Smooth muscle cell of the brain vasculature (primary cell): ENCODE measurements at regions not wholly inside any gene's neighbourhood (a gene's known extent, or its start where the extent isn't known, plus 50 kb on each side); places are given as distances from the start of the nearest gene placed in this dataset.

ENCODE experiments used
- DNase-seq: peaks from one replicate; pipeline ENCODE4 v3.0.0-alpha.2; 2012; ENCODE audit warnings: low read depth, low spot score

DNA sequence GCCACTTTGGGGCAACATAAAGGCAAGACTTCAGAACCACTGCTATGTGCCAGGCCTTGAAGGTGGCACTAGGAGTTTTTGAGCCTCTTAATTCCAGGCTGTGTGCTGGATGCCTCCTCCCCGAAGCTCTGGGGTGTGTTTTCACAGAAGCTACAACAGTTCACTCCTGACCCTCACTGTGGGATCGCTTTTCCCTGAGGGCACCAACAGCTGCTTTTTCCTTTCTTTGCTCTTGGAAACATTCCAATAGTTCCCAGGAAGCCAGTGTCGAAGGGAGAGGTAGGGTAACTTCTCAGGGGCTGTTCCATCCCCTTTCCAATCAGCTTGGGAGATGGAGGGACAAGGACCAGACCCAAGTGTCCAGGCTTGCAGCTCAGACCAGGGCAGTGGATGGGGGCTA, 153.4 kb downstream of the C1orf94 start:
- DNase-seq, result no peak

DNA sequence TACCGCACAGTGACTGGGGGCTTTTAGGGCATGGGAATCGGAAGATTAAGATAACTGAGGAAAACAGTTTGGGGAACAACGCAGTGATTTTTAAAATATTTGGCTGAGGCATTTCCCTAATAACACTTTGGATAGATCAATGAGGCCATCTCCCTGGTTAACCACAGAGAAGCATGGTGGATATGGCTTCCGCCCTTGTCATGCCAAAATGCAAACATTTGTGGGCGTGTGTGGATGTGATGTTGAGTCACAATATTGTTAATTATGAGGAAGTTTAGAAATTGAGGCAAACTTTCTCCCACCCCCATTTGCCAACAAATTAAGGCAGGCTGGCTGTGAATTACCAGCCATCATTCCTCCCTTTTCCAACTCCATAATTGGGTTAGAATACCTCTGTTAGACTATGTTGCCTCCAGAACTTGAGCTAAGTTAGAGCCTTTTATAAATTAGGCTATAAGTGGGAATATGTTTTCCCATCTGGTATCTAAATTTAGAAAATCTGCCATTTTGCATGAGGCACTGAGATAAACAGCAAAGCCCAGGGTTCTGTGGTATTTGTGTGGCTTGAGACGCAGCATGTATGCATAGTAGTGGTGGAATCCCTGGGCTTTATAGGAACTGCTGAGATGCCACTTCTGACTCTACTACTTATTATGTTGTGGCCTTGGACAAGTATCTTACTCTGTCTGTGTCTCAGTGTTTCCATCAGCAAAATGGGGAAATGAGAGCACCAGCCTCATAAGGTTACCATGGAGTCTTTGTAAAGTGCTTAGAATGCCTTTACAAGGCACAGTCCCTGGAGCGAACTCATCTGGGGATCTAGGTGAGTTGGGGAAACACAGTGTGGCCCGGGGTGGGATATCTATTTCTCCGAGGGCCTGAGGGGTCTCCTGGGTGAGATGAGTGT, 154.6 kb downstream of the C1orf94 start:
- DNase-seq, result no peak

DNA sequence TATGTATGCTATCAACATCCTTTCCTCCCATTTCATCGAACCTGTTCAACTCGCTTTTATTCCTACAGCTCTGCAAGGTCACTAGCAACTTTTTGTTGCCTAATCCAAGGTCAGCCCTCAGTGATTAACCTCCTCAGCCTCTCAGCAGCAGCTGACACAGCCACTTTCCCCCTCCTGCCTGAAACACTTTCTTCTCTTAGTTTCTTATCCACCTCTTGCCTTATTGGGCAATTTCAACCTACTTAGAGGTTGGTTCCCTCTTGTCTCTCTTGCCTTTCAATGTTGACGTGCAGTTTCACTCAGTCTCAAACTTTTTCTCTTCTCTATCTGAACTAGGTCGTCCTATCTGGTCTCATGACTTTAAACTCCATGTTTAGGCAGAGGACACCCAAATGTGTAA, 156.3 kb downstream of the C1orf94 start:
- no peak for DNase-seq

DNA sequence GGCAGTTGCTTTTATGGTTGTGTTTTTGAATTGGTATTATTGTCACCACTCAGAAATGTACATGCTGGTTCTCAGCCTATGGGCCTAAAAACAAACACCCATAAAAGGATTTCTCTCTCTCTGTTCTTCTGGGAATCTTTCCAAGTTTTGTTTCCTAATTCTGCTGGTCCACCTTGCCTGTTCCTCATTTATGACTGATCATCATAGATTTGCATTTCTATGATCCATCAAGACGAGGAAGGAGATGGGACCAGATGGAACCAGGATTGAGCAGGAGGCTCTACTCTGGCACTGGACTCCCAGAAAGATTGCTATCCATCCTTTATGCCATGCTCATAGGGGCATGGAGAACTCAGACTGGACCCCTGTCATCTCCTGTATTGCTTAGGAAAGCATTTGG, 162.2 kb downstream of the C1orf94 start:
- DNase-seq, result no peak

DNA sequence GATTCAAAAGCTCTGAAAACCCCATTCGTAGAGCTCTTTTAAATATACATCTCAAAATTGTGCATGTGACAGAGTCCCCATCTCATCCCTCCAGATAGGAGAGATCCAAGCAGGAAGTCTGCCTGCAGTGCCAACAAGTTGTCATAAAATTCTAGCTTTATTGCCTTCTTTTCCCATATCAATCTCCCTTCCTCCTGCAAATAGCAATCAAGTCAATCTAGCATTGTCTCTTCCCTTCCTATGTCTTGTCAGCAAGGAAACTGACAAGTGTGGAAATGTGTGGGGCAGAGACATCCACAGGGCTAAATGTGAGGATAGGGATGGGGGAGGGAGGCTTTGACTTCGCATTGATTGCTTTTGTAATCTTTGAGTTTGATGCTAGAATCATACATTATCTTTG, 165.2 kb downstream of the C1orf94 start:
- DNase-seq, result no peak

DNA sequence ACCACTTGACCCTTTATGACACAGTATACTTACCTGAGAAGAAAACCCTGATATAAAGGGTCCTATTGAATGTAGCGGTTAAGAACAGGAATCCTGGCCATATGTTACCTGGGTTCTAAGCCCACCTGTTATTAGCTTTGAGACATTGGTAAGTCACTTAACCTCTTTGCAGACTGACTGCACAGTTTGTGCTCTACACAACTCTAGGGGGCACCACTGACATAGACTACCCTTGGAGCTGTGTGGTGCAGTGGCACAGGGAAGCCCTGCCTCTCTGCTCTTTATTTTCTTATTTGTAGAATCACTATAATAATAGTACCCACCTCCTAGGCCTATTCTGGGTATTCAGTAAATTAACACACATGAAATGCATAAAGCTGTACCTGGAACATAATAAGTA, 165.6 kb downstream of the C1orf94 start:
- no peak for DNase-seq

DNA sequence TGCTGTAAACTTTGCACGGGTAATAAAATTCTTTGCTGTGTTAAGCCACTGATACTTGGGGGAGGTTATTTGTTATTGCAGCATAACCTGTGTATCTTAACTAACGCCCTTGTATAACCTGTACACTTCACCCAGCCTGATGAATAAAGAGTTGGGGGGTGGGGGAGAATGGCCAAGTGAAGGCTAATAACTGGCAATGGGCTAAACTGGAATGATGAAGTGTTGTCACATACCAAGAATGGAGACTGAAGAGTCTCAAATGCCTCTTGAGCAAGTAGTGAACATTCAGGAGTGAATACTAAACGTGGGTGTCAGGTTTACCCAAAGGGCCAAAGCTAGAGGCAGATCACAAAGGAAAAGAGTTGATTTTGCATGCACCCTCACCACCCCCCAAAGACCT, 169.4 kb downstream of the C1orf94 start:
- DNase-seq, result no peak

DNA sequence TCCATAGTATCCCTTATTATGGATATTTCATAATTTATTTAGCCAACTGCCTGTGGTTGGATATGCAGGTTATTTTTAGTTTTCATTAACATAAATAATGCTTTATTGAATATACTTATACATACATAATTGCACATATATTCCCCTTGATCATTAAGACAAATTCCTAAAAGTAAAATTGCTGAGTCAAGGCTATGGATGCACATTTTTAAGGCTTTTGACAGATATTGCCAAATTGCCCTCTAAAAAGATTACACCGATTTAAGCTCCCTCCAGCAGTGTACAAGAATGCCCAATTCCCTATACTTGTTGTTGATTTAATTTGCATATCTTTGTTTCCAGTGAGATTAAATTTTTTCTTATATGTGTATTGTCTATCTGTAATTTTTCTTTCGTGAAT, 176.7 kb downstream of the C1orf94 start:
- DNase-seq, result no peak

DNA sequence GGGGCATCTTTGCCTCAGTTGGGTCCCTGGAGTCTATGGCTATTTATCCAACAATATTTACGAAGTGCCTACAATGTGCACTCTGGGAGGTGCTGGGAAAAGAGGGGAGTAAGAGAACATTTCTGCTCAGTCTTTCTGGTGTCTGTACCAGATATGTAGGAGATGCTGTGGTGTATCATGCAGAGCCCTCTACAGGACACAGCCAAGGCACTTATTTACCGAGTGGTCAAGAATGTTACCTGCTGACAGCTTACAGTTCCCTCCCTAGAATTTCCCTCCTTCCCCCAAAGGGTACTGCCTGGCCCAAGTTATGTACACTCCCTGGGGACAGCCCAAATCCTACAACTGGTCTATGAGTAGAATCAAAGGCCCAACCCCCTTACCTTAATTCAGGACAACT, 177.7 kb downstream of the C1orf94 start:
- DNase-seq, result no peak

DNA sequence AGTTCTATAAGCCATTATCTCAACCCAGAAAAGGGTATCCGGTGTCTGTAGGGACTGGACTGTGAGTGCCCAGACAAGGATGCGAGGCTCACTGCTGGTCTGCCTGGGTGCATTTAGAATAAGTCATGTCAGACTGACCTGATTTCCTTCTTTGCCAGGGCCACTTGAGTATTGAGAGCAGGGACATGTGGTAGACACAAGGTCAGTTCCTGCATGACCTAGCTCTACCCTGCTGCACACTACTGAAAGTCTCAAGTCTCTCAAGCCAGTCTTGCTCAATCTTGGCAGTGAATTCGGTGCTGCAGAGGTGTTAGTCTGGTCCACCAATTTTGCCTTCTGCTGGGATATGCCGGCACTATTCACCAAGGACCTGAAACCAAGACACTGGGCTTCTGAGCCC, 180.1 kb downstream of the C1orf94 start:
- DNase-seq, result no peak

DNA sequence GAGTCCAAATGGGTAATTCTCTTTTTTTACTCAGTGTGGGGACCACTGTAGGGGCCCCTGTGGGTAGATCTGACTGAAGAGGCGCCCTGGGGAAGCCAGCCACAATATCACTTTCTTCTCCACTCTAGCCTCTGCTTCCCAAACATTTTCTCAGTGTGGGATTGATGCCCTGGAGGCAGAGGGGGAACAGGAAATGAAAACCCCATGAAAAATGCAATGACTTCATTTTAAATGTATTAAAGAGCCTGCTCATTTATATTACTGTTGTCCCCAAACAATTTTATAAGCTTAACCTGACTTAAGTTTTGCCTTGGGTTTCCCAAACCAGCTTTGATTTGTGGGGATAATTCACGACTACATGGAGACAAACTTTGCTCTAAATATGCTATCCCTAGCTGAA, 181.9 kb downstream of the C1orf94 start:
- DNase-seq, result no peak

DNA sequence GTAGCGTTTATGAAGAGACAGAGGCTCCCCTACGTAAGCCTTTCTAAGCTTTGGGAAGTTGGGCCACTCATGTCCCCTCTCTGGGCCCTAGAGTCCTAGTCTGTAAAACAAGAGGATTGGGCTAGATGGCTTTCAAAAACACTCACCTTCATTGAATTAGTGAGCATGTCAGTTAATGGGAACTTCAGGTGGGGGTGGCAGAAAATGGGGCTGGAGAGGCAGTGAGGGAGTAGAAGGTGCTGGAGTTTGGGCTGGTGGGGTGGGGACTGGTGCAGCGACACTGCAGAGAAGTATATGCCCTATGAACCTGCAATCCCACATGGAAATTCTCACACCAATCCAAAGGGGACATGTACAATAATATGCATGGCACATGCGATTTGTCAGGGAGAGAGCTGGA, 182.7 kb downstream of the C1orf94 start:
- no peak for DNase-seq

DNA sequence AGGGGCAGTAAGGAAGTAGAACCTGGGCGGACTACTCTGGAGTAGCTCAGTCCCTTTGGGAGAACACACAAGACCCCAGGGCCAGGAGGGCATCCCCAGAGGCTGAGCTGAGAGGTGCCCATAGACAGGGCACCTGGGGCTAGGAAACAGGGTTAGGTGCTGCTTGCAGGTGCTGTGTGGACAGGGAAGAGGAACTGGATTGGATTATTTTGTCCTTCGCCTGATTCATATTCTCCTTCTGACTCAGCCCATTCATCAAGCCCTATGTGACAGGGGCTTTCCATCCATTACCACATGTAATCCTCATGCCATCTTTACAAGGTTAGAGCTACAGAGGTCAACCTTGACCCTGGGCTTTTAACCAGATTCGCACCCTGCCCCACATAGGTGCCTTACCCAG, 183.9 kb downstream of the C1orf94 start:
- DNase-seq, result no peak

DNA sequence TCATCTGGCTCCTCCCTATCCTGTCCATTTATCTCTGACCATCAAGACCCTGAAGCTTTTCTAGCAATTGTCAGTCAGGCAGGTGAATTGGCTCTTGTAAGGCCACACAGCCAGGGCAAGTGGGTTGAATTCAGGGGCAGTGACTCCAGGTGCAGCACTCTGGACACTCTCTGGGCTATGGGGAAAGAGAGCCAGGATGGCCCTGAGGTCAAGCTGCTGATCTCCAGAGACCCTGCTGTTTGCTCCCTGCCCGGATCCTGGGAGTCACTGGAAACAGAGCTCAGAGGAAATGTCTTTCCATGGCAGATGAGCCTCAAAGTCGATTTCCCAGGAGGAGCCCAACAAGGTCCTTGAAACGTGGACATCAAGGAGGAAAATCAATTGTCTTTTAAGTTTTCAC, 184.4 kb downstream of the C1orf94 start:
- DNase-seq, result no peak

DNA sequence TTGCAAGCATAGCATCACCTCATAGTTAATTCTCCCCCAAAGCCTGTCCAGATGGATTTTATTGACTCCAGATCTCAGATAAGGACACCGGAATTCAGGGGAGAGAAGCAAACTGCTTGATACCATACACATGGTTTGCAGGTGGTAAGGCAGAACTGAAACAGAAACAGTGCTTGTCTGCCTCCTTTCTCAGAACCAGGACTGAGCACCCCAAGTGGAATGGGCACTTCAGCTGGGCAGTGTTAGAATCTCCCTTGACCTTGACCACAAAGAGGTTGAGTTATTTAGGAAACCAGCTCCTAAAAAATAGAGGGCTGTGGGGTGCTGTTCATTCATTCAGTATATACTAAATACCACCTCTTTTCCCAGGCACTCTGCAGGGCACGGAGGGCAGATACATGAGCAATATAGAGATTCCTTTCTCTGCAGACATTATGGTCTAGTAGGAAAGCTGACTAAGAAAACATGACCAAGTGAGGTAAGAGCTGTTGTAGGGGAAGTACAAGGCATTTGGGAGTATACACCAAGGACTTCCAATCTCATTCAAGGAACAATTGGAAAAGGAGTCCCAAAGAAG, 185.2 kb downstream of the C1orf94 start:
- DNase-seq, result no peak

DNA sequence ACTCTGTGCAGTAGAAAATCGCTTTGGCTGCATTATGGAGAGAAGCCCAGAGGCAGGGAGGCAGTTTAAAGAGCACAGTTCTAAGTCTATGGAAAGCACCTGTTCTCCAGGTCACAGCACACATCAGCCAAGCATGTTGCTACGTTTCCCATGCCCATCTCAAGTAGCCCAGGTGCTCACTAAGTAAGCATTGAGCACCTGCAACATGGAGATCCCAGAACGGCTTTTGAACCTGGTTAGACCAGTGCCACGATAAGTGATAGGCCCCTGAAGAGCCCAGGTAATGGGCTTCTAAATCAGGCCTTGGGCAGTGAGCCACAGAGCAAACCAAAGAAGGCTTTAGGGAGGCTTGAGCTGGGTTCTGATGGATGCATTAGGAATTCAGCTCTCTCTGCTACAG, 186.2 kb downstream of the C1orf94 start:
- DNase-seq, result no peak

DNA sequence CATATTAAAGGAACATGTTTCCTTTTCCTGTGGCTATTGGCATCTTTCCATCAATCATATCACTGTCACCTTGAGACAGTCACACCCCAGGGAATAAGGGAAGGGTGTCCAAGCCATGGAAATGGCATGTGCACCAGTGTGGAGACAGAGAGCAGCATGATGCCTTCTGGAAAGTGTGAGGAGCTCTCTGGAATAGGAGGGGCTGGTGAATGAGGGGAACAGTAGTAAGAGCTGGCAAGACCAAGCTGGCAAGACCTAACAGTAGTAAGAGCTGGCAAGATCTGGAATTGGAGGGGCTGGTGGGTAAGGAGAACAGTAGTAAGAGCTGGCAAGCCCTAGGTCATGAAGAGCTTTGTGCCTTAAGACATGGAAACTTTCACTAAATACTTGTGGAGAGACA, 186.7 kb downstream of the C1orf94 start:
- no peak for DNase-seq

DNA sequence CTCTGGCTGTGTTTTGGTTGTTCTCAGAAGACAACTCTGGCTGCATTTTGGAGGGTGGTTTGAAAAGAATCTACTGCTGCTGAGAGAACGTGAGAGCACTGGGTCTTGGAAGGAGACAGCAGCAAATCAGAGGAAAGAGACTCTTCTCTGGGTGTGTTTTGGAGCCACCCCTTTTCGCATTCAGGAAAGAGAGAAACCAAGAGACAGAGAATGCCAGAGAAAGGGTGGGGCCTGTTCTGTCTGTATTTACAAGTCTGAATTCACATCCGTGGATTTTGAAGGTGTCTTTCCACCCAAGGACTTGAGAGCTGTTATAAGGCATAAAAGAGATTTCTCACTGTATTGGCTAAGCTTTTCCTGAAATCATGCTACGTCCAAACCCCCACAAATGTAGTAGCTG, 187.2 kb downstream of the C1orf94 start:
- no peak for DNase-seq

DNA sequence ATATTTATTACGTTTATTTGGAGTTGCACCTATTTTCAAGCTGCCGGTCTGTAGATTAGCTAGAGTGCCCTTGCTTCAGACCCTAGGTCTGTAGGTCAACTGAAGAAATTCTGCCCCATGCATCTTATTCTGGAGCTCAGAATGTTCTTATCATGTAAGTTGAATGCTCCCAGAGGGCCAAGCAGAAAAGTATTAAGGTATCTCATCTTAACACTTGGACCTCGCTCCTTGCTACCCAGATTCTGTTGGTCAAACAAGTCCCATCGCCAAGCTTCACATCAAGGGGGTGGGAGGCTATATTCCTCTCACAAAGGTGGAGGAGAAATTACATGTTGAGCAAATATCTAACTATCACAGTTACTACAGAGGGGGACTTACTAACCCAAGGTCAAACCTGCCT, 187.7 kb downstream of the C1orf94 start:
- no peak for DNase-seq

DNA sequence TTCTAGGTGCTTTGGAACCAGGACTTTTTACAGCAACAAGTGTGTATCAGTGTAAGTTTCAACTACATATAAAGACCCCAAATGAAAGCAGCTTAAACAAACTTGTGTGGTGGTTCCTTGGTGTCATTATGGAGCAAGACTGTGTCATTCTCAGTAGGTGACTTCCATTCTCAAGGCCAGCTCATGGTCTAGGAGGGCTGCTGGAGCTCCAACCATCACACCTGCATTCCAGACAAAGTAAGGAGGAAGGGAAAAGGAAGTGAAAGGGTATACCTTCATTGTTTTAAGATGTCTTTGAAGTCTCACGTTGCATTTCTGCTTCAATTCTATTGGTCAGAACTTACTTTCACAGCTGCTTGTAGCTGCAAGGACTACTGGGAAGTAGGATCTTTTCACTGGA, 188.6 kb downstream of the C1orf94 start:
- DNase-seq, result no peak

DNA sequence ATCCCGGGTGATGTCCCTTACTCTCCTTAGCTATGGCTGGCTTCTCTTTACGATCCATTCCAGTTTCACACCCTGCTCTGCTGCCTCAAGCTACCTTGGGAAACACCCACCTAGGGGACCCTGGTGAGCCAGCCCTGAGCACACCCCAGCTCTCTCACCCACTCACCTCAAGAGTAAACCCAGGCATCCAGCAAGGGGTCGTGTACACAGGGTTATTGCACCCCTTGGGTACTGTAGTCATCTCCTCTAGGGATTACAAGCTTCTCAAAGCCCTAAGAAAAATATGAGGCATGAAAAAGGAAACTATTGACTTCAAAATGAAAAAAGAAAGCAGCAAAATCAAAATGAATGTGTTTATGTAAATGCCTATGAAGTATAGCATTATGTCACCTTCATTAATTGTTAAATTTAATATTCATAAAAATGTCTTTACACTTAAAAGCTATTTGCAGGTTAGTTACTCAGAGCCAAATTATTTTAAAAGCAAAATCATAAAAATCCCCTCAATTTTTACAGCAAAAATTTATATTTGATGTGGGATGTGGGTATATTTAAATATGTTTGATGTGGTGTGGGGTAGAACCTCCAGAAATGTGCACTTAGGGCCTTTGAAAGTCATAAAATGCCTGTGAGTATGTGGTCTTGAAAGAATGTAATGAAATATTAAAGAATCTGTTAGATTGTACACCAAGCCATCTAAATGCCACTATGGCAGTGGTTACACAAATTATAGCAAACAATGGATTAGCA, 190.3 kb downstream of the C1orf94 start:
- no peak for DNase-seq

DNA sequence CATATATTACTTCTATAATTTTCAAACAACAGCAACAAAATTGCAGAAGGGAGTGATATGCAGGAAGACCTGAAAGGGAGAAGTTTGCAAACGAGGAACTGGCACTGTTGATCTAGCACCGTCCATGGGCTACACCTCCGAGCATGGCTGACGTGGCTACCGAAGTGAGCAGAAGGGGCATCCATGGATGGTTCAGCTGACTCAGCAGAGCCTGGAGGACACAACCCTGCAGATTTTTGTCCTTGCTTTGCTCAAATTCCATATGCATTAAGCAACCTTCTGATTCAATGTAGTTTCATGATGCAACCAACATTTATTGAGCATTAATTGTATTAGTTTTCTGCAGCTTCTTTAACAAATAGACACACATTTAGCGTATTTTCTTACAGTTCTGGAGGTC, 191.2 kb downstream of the C1orf94 start:
- DNase-seq, result no peak
